ENCODE measurements at regions not wholly inside any gene's neighbourhood (a gene's known extent, or its start where the extent isn't known, plus 50 kb on each side); places are given as distances from the start of the nearest gene placed in this dataset.

GRCh38 chr4:89486042-89486441, 178.4 kb upstream of the GPRIN3 start:
- Mint-ChIP-seq H3K27me3 (ENCODE audit: insufficient read depth, unreplicated experiment) (no peaks in the 10 kb centered on the region), H3K27ac (ENCODE audit: unreplicated experiment) (no peak overlapping the region), H3K4me1 (ENCODE audit: low read depth, unreplicated experiment) (no peaks in the 10 kb centered on the region), H3K36me3 (ENCODE audit: insufficient read depth, unreplicated experiment) (no peaks in the 10 kb centered on the region), H3K9me3 (ENCODE audit: unreplicated experiment) (no peaks in the 10 kb centered on the region), H3K4me3 (ENCODE audit: unreplicated experiment) (no peak overlapping the region)
- H3K36me3 ChIP-seq (ENCODE audit: control insufficient read depth, insufficient read depth, low read length) = no peaks in the 10 kb centered on the region
- ChIA-PET POLR2A (no interaction called here), CTCF (interaction anchor here (0.5 to 1.6 kb wide), 3 partner anchors 29 to 160 kb away, joined by 3 to 8 read pairs (median 4); no protein-coding TSS in a partner anchor)
- no peak overlapping the region for H3K4me3 ChIP-seq (ENCODE audit: low read depth, low read length)
- BruUV-seq (replicated peaks) = no TSS peak
- intact Hi-C loops (cut with micrococcal nuclease; ENCODE audit: unreplicated experiment) = loop anchor here (10.0 kb wide), 2 partner anchors 109 to 379 kb away; no protein-coding TSS in a partner anchor
- TF ChIP-seq CTCF (IDR thresholded peaks at IDR 0.05; ENCODE audit: insufficient read depth in 1 of 2, low read depth in 1 of 2, low read length in 1 of 2, severe bottlenecking in 1 of 2, unreplicated experiment in 1 of 2) = no peak
- no peaks in the 10 kb centered on the region for H3K4me1 ChIP-seq
- no peaks in the 10 kb centered on the region for H3K9me3 ChIP-seq
- no peak for DNase-seq
- no peaks in the 10 kb centered on the region for H3K27me3 ChIP-seq (replicated peaks; ENCODE audit: control insufficient read depth, insufficient read depth, low read length)

- POLR2A ChIA-PET = no interaction called here
- no peak overlapping the region for H3K27ac Mint-ChIP-seq (ENCODE audit: unreplicated experiment)
- no peaks in the 10 kb centered on the region for H3K4me1 ChIP-seq
- H3K4me3 Mint-ChIP-seq (ENCODE audit: unreplicated experiment) = no peak overlapping the region
- no peaks in the 10 kb centered on the region for H3K27me3 ChIP-seq (replicated peaks; ENCODE audit: control insufficient read depth, insufficient read depth, low read length)
- H3K27me3 Mint-ChIP-seq (ENCODE audit: insufficient read depth, unreplicated experiment) = no peaks in the 10 kb centered on the region
- no peaks in the 10 kb centered on the region for H3K9me3 ChIP-seq
- no peak for TF ChIP-seq CTCF (IDR thresholded peaks at IDR 0.05; ENCODE audit: insufficient read depth in 1 of 2, low read depth in 1 of 2, low read length in 1 of 2, severe bottlenecking in 1 of 2, unreplicated experiment in 1 of 2)
- BruUV-seq (replicated peaks) = no TSS peak
- CTCF ChIA-PET = no interaction called here
- no peak for DNase-seq
- no peaks in the 10 kb centered on the region for H3K4me1 Mint-ChIP-seq (ENCODE audit: low read depth, unreplicated experiment)
- H3K36me3 Mint-ChIP-seq (ENCODE audit: insufficient read depth, unreplicated experiment) = no peaks in the 10 kb centered on the region
- no peak overlapping the region for H3K4me3 ChIP-seq (ENCODE audit: low read depth, low read length)
- intact Hi-C loops (cut with micrococcal nuclease; ENCODE audit: unreplicated experiment) = loop anchor here (2.0 to 10.0 kb wide), 3 partner anchors 111 to 415 kb away; no protein-coding TSS in a partner anchor
- H3K36me3 ChIP-seq (ENCODE audit: control insufficient read depth, insufficient read depth, low read length) = no peaks in the 10 kb centered on the region
- no peaks in the 10 kb centered on the region for H3K9me3 Mint-ChIP-seq (ENCODE audit: unreplicated experiment)
Measured at GRCh38 chr4:89483833-89484232, 176.2 kb upstream of the GPRIN3 start.

DNA sequence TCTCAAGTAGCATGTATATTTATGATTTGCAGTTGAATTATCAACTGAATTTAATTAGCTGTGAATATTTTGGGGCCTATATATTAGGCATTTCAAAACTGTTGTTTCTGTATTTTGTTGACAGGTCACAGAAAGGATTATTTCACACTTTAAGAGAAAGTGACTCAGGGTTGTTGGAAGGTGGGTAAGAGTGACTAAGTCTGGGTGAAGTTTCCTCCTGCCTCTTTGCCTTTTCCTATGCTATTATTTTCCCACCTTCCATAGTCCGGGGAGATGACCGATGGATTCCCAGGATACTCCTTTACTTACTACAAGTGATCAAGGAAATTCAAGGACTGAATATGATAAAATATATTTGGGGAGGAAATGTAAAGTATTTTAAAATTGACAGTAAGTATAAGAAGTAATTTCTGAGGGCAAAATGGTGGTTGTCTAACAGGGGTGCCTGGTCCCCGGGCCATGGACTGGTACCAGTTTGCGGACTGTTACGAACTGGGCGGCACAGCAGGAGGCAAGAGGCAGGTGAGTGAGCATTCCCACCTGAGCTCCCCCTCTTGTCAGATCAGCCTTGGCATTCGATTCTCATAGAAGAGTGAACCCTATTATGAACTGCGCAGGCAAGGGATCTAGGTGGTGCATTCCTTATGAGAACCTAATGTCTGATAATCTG, 175.5 kb upstream of the GPRIN3 start:
- H3K27ac Mint-ChIP-seq (ENCODE audit: unreplicated experiment) = no peak overlapping the region
- H3K27me3 Mint-ChIP-seq (ENCODE audit: insufficient read depth, unreplicated experiment) = no peaks in the 10 kb centered on the region
- Histone ChIP-seq H3K4me3 (ENCODE audit: low read depth, low read length) (no peak overlapping the region), H3K36me3 (ENCODE audit: control insufficient read depth, insufficient read depth, low read length) (no peaks in the 10 kb centered on the region), H3K9me3 (no peaks in the 10 kb centered on the region), H3K4me1 (no peaks in the 10 kb centered on the region), H3K27me3 (replicated peaks; ENCODE audit: control insufficient read depth, insufficient read depth, low read length) (no peaks in the 10 kb centered on the region)
- CTCF ChIA-PET = no interaction called here
- intact Hi-C loops (cut with micrococcal nuclease; ENCODE audit: unreplicated experiment) = loop anchor here (2.0 to 10.0 kb wide), 3 partner anchors 112 to 416 kb away; no protein-coding TSS in a partner anchor
- no TSS peak for BruUV-seq (replicated peaks)
- H3K36me3 Mint-ChIP-seq (ENCODE audit: insufficient read depth, unreplicated experiment) = no peaks in the 10 kb centered on the region
- no peak for TF ChIP-seq CTCF (IDR thresholded peaks at IDR 0.05; ENCODE audit: insufficient read depth in 1 of 2, low read depth in 1 of 2, low read length in 1 of 2, severe bottlenecking in 1 of 2, unreplicated experiment in 1 of 2)
- no peak overlapping the region for H3K4me3 Mint-ChIP-seq (ENCODE audit: unreplicated experiment)
- no peak for DNase-seq
- no peaks in the 10 kb centered on the region for H3K4me1 Mint-ChIP-seq (ENCODE audit: low read depth, unreplicated experiment)
- H3K9me3 Mint-ChIP-seq (ENCODE audit: unreplicated experiment) = no peaks in the 10 kb centered on the region
- POLR2A ChIA-PET = no interaction called here
